IMR-90 (cell line): ENCODE measurements at regions not wholly inside any gene's neighbourhood (a gene's known extent, or its start where the extent isn't known, plus 50 kb on each side); places are given as distances from the start of the nearest gene placed in this dataset.

Experiments used
- ATAC-seq: fragments of 200-7000 bp; cut with Tn5 transposase; 2 replicates; pipeline ENCODE4 v1.9.1; 2020; ENCODE audit warnings: low read depth, mild to moderate bottlenecking, moderate library complexity
- BruUV-seq: library from RNA; stranded (reverse); fragments of 400-500 nt; replicated peaks from 2 replicates; lab custom pipeline; 2021; lab: Mats Ljungman, UMichigan
- CTCF ChIA-PET: fragments of 300-600 bp; formaldehyde crosslinking; extraction: SDS; loops from one replicate; lab custom pipeline; 2021; ENCODE audit warnings: antibody characterized with exemption; lab: Yijun Ruan, JAX
- POLR2A ChIA-PET: fragments of 300-600 bp; sonication (Branson Sonifier 250); formaldehyde crosslinking; loops from one replicate; lab custom pipeline; 2022; ENCODE audit warnings: antibody characterized with exemption; ENCODE audit not compliant: unreplicated experiment; lab: Charles Lee
- DNase-seq: peaks from one replicate; pipeline ENCODE4 v3.0.0; 2013
- H2AFZ ChIP-seq: replicated peaks from 2 replicates; pipeline ENCODE3; 2013; ENCODE audit warnings: low read length, mild to moderate bottlenecking; ENCODE audit not compliant: poor library complexity
- H2AK5ac ChIP-seq: 2 replicates; pipeline ENCODE4 v1.6.1; 2013; ENCODE audit warnings: low read depth, low read length, inconsistent platforms
- H2AK9ac ChIP-seq: replicated peaks from 2 replicates; pipeline ENCODE3; 2013; ENCODE audit warnings: mild to moderate bottlenecking, low read depth, low read length, moderate library complexity; ENCODE audit not compliant: poor library complexity
- H2BK120ac ChIP-seq: 2 replicates; pipeline ENCODE4 v1.6.1; 2013; ENCODE audit warnings: low read depth, low read length, inconsistent platforms
- H2BK15ac ChIP-seq: 3 replicates; pipeline ENCODE4 v1.6.1; 2013; ENCODE audit warnings: low read depth, low read length, inconsistent platforms
- H2BK20ac ChIP-seq: 2 replicates; pipeline ENCODE4 v1.6.1; 2013; ENCODE audit warnings: low read depth, mild to moderate bottlenecking, inconsistent platforms, low read length, moderate library complexity
- H2BK5ac ChIP-seq: 2 replicates; pipeline ENCODE4 v1.6.1; 2013; ENCODE audit warnings: mild to moderate bottlenecking, low read depth, low read length, inconsistent platforms; ENCODE audit not compliant: poor library complexity, severe bottlenecking
- H3K14ac ChIP-seq: replicated peaks from 2 replicates; pipeline ENCODE4 v1.6.1; 2013; ENCODE audit warnings: low read depth, low read length, inconsistent platforms
- H3K18ac ChIP-seq: 2 replicates; pipeline ENCODE4 v1.6.1; 2013; ENCODE audit warnings: low read depth, low read length, control low read depth
- H3K23ac ChIP-seq: 2 replicates; pipeline ENCODE4 v1.6.1; 2013; ENCODE audit warnings: low read depth, low read length, inconsistent platforms
- H3K27ac ChIP-seq: 2 replicates; pipeline ENCODE4 v1.5.1; 2013; ENCODE audit warnings: mild to moderate bottlenecking, control low read depth, low read length; ENCODE audit not compliant: insufficient read depth
- H3K27me3 ChIP-seq: 2 replicates; pipeline ENCODE4 v1.6.1; 2013; ENCODE audit warnings: low read length; ENCODE audit not compliant: control insufficient read depth, insufficient read depth
- H3K36me3 ChIP-seq: 2 replicates; pipeline ENCODE4 v1.6.1; 2013; ENCODE audit warnings: low read length, mixed read lengths; ENCODE audit not compliant: control insufficient read depth, insufficient read depth
- H3K4ac ChIP-seq: 2 replicates; pipeline ENCODE4 v1.6.1; 2013; ENCODE audit warnings: low read depth, low read length, inconsistent platforms
- H3K4me1 ChIP-seq: 2 replicates; pipeline ENCODE4 v1.6.1; 2013; ENCODE audit warnings: low read length, mixed read lengths; ENCODE audit not compliant: control insufficient read depth, insufficient read depth
- H3K4me2 ChIP-seq: 2 replicates; pipeline ENCODE4 v1.6.1; 2013; ENCODE audit warnings: low read depth, mild to moderate bottlenecking, control low read depth, low read length, moderate library complexity
- H3K4me3 ChIP-seq: 2 replicates; pipeline ENCODE4 v1.5.1; 2013; ENCODE audit warnings: low read depth, mild to moderate bottlenecking, control low read depth, low read length, moderate library complexity; ENCODE audit not compliant: insufficient read depth
- H3K56ac ChIP-seq: 2 replicates; pipeline ENCODE4 v1.6.1; 2013; ENCODE audit warnings: low read length, inconsistent platforms; ENCODE audit not compliant: insufficient read depth; ENCODE audit errors: extremely low read depth
- H3K79me1 ChIP-seq, 2 experiments: 2 replicates each; pipeline ENCODE4 v1.6.1; 2013; ENCODE audit warnings: low read length in 2 of 2, inconsistent platforms in 1 of 2, low read depth in 1 of 2
- H3K9ac ChIP-seq: 2 replicates; pipeline ENCODE4 v1.6.1; 2013; ENCODE audit warnings: low read depth, low read length, control low read depth
- H3K9me1 ChIP-seq: 2 replicates; pipeline ENCODE4 v1.6.1; 2013; ENCODE audit warnings: low read length, inconsistent platforms; ENCODE audit not compliant: insufficient read depth
- H3K9me3 ChIP-seq: 2 replicates; pipeline ENCODE4 v1.6.1; 2013; ENCODE audit warnings: low read length; ENCODE audit not compliant: control insufficient read depth, insufficient read depth
- H4K20me1 ChIP-seq: 2 replicates; pipeline ENCODE4 v1.6.1; 2013; ENCODE audit warnings: low read length, inconsistent platforms; ENCODE audit not compliant: insufficient read depth
- H4K5ac ChIP-seq: 2 replicates; pipeline ENCODE4 v1.6.1; 2013; ENCODE audit warnings: mild to moderate bottlenecking, low read depth, low read length, control low read depth
- H4K8ac ChIP-seq, 2 experiments: 2 replicates each; pipeline ENCODE4 v1.6.1; 2013; ENCODE audit warnings: low read depth in 2 of 2, low read length in 2 of 2, control low read depth in 1 of 2, inconsistent platforms in 1 of 2
- H4K91ac ChIP-seq: 2 replicates; pipeline ENCODE4 v1.6.1; 2013; ENCODE audit warnings: low read depth, low read length, inconsistent platforms; ENCODE audit not compliant: insufficient read depth
- MAFK ChIP-seq: IDR thresholded peaks from 2 replicates; pipeline ENCODE4 v1.6.1; 2012; ENCODE audit warnings: low read depth, low read length, improper control_type of control experiment
- NFE2L2 ChIP-seq: fragments of 150-350 bp; IDR thresholded peaks from 2 replicates; pipeline ENCODE4 v1.6.1; 2016; ENCODE audit warnings: low read depth, mild to moderate bottlenecking, low read length
- WGBS, 2 experiments: methylation state at CpG; one replicate each; pipeline versions ENCODE4 v1.1.5 to v1.1.7; 2013; ENCODE audit warnings: missing lambda C conversion rate in 2 of 2; ENCODE audit not compliant: insufficient read length in 1 of 2; ENCODE audit errors: extremely low coverage in 2 of 2; 5-methylcytosine and 5-hydroxymethylcytosine counted together
- dilution Hi-C: fragments of 300-500 bp; cut with HindIII; formaldehyde crosslinking; loops from one replicate; pipeline ENCODE4 v1.14.3; 2018; ENCODE audit warnings: low sequenced_read_pairs; ENCODE audit not compliant: unreplicated experiment
- in situ Hi-C: fragments of 300-500 bp; cut with MboI; formaldehyde crosslinking; loops from 3 replicates; pipeline ENCODE4 v1.14.3; 2019; ENCODE audit warnings: low sequenced_read_pairs, inconsistent platforms, mixed read lengths
- intact Hi-C: fragments of 100-400 bp; cut with micrococcal nuclease; formaldehyde crosslinking; loops from 2 replicates; pipeline ENCODE4 v1.10.0; 2022
- TF ChIP-seq, protein P1 (sequence below): conservative IDR thresholded peaks from 2 replicates; pipeline ENCODE4 v1.5.1; 2012; ENCODE audit warnings: mild to moderate bottlenecking, low read depth, low read length, improper control_type of control experiment

DNA sequence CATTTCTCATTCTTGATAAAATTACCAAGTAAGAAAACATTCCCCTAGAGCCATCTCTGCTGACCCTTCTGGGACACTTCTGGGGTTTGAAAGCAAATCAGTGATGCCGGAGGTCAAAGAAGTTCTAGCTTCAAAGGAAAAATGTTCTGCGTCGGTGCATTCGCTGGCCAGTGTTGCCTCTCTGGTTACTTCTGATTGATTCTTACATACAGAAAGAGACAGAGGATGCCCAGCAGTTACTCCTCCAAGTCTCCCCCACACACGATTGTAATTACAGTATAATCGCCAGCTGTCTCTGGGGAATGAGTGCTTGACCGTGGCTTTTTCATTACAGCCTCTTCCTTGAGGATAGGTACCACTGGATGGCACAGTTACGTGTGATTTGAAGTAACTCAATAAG is 150.9 kb downstream of the SNX19 start:
- in situ Hi-C loops: no loop called here
- no TSS peak for BruUV-seq
- peaks cover 12% of the 10 kb centered on the region for H3K4me1 ChIP-seq

More for the DNA sequence above, 150.9 kb downstream of the SNX19 start:
- Histone ChIP-seq H3K23ac (no peak overlapping the region), H3K9me3 (no peaks in the 10 kb centered on the region), H4K8ac (no peak overlapping the region), H3K18ac (no peak overlapping the region), H2BK120ac (no peak overlapping the region), H3K36me3 (no peaks in the 10 kb centered on the region), H2BK5ac (no peak overlapping the region), H2AFZ (no peak overlapping the region), H3K9ac (no peak overlapping the region), H3K4ac (no peak overlapping the region), H3K14ac (no peak overlapping the region), H3K79me1 (no peaks in the 10 kb centered on the region), H4K91ac (no peak overlapping the region), H3K4me2 (no peak overlapping the region), H3K27ac (no peak overlapping the region), H3K27me3 (peaks cover 9% of the 10 kb centered on the region), H3K4me3 (no peak overlapping the region), H2AK5ac (no peak overlapping the region), H2BK15ac (no peak overlapping the region), H2AK9ac (no peak overlapping the region), H3K56ac (no peak overlapping the region), H4K5ac (no peak overlapping the region), H2BK20ac (no peak overlapping the region), H3K9me1 (0 out of 2 replicates have a peak, but pooled peaks cover 4% of the 10 kb centered on the region), H4K20me1 (no peaks in the 10 kb centered on the region)
- ChIA-PET CTCF (interaction anchor here (0.6 kb wide), 1 partner anchor 44 kb away, joined by 4 read pairs; no protein-coding TSS in a partner anchor), POLR2A (no interaction called here)
- DNase-seq (no peak), ATAC-seq (no peak)
- TF ChIP-seq NFE2L2: no peak
- TF ChIP-seq MAFK: no peak
- TF ChIP-seq, protein P1, sequence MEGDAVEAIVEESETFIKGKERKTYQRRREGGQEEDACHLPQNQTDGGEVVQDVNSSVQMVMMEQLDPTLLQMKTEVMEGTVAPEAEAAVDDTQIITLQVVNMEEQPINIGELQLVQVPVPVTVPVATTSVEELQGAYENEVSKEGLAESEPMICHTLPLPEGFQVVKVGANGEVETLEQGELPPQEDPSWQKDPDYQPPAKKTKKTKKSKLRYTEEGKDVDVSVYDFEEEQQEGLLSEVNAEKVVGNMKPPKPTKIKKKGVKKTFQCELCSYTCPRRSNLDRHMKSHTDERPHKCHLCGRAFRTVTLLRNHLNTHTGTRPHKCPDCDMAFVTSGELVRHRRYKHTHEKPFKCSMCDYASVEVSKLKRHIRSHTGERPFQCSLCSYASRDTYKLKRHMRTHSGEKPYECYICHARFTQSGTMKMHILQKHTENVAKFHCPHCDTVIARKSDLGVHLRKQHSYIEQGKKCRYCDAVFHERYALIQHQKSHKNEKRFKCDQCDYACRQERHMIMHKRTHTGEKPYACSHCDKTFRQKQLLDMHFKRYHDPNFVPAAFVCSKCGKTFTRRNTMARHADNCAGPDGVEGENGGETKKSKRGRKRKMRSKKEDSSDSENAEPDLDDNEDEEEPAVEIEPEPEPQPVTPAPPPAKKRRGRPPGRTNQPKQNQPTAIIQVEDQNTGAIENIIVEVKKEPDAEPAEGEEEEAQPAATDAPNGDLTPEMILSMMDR: no peak
- intact Hi-C loops: no loop called here
- WGBS, 2 experiments: no CpG with 5 or more reads among the region's 8 CpGs
- dilution Hi-C loops: no loop called here
